CD4-positive, alpha-beta T cell (primary cell): ENCODE measurements at regions not wholly inside any gene's neighbourhood (a gene's known extent, or its start where the extent isn't known, plus 50 kb on each side); places are given as distances from the start of the nearest gene placed in this dataset.

Source experiments
- ATAC-seq: fragments of 200-7000 bp; cut with Tn5 transposase; one replicate; pipeline ENCODE4 v1.10.0; 2022; ENCODE audit warnings: mild to moderate bottlenecking; ENCODE audit not compliant: poor library complexity
- CTCF ChIA-PET: fragments of 350-600 bp; sonication (Branson Sonifier 250); formaldehyde crosslinking; loops from one replicate; lab custom pipeline; 2021; ENCODE audit warnings: antibody characterized with exemption, inconsistent platforms; lab: Charles Lee
- POLR2A ChIA-PET: fragments of 350-600 bp; sonication (Branson Sonifier 250); formaldehyde crosslinking; loops from one replicate; lab custom pipeline; 2021; ENCODE audit warnings: antibody characterized with exemption, inconsistent platforms; lab: Charles Lee
- DNase-seq, 14 experiments: peaks; one replicate each; pipeline ENCODE4 v3.0.0-alpha.2; 2013 to 2020; ENCODE audit warnings: mixed read lengths in 2 of 14
- H3K27ac ChIP-seq, 2 donors: one replicate each; pipeline versions ENCODE4 v1.5.1 to v1.7.0; 2013; ENCODE audit warnings: low read length in 2 of 2, low read depth in 1 of 2, mild to moderate bottlenecking in 1 of 2
- H3K27me3 ChIP-seq, 2 experiments: 1 replicate in 1 of 2; 2 replicates in 1 of 2; pipeline versions ENCODE4 v1.6.1 to v1.7.0; 2013; ENCODE audit warnings: low read length in 2 of 2, control low read depth in 1 of 2, mild to moderate bottlenecking in 1 of 2, moderate library complexity in 1 of 2; ENCODE audit not compliant: insufficient read depth in 2 of 2, control insufficient read depth in 1 of 2
- H3K36me3 ChIP-seq: one replicate; pipeline ENCODE4 v1.6.1; 2013; ENCODE audit warnings: low read length, control low read depth; ENCODE audit not compliant: insufficient read depth
- H3K4me1 ChIP-seq: one replicate; pipeline ENCODE4 v1.6.1; 2013; ENCODE audit warnings: low read length, control low read depth; ENCODE audit not compliant: insufficient read depth
- H3K4me3 ChIP-seq: one replicate; pipeline ENCODE4 v1.5.1; 2013; ENCODE audit warnings: mild to moderate bottlenecking, low read length, moderate library complexity
- H3K9me3 ChIP-seq, 2 experiments: 1 replicate in 1 of 2; 2 replicates in 1 of 2; pipeline versions ENCODE4 v1.6.1 to v1.7.0; 2013; ENCODE audit warnings: low read length in 2 of 2, mild to moderate bottlenecking in 2 of 2, control low read depth in 1 of 2, moderate library complexity in 1 of 2; ENCODE audit not compliant: control insufficient read depth in 1 of 2, insufficient read depth in 1 of 2
- H3K27ac Mint-ChIP-seq: one replicate; pipeline ENCODE4 v1.8.0; 2020; ENCODE audit warnings: mixed read lengths
- H3K27me3 Mint-ChIP-seq: one replicate; pipeline ENCODE4 v1.8.0; 2021; ENCODE audit warnings: mixed read lengths
- H3K36me3 Mint-ChIP-seq: one replicate; pipeline ENCODE4 v1.8.0; 2021; ENCODE audit warnings: low read depth, mixed read lengths
- H3K4me1 Mint-ChIP-seq: one replicate; pipeline ENCODE4 v1.8.0; 2021; ENCODE audit warnings: low read depth, mixed read lengths
- H3K4me3 Mint-ChIP-seq: one replicate; pipeline ENCODE4 v1.8.0; 2020; ENCODE audit warnings: mild to moderate bottlenecking, mixed read lengths
- H3K9me3 Mint-ChIP-seq: one replicate; pipeline ENCODE4 v1.8.0; 2020; ENCODE audit warnings: mixed read lengths
- CTCF ChIP-seq: fragments of 200-600 bp; IDR thresholded peaks from one replicate; pipeline ENCODE4 v1.8.0; 2022; ENCODE audit warnings: antibody characterized with exemption, mild to moderate bottlenecking
- intact Hi-C, 2 experiments: fragments of 100-400 bp; cut with DNase I in 1 of 2; cut with micrococcal nuclease in 1 of 2; formaldehyde crosslinking; loops; one replicate each; pipeline versions ENCODE4 v1.15.1 to v1.9.0; 2023 to 2025; cut with DNase I, micrococcal nuclease

GRCh38 chr21:35548904-35549615, 500.0 kb upstream of the RUNX1 start:
- Mint-ChIP-seq H3K9me3 (no peaks in the 10 kb centered on the region), H3K4me3 (no peak overlapping the region), H3K36me3 (no peaks in the 10 kb centered on the region), H3K27ac (no peak overlapping the region), H3K4me1 (no peaks in the 10 kb centered on the region), H3K27me3 (no peaks in the 10 kb centered on the region)
- H3K9me3 ChIP-seq = no peaks in the 10 kb centered on the region
- no peaks in the 10 kb centered on the region for H3K4me1 ChIP-seq
- H3K4me3 ChIP-seq = no peak overlapping the region
- TF ChIP-seq CTCF = no peak
- intact Hi-C loops = no loop called here
- no peak for DNase-seq
- no peak overlapping the region for H3K27ac ChIP-seq
- CTCF ChIA-PET = no interaction called here
- POLR2A ChIA-PET = no interaction called here
- no peak for ATAC-seq
- no peaks in the 10 kb centered on the region for H3K36me3 ChIP-seq
- peaks cover 0 to 3% of the 10 kb centered on the region in 2 experiments for H3K27me3 ChIP-seq

- DNase-seq = no peak
- no peaks in the 10 kb centered on the region for H3K9me3 ChIP-seq
- peaks cover 0 to 3% of the 10 kb centered on the region in 2 experiments for H3K27me3 ChIP-seq
- Mint-ChIP-seq H3K27ac (no peak overlapping the region), H3K4me1 (peaks cover 7% of the 10 kb centered on the region), H3K27me3 (no peaks in the 10 kb centered on the region), H3K9me3 (no peaks in the 10 kb centered on the region), H3K4me3 (no peak overlapping the region), H3K36me3 (no peaks in the 10 kb centered on the region)
- no peaks in the 10 kb centered on the region for H3K36me3 ChIP-seq
- no peak for TF ChIP-seq CTCF
- intact Hi-C loops = no loop called here
- H3K27ac ChIP-seq = no peak overlapping the region
- H3K4me3 ChIP-seq = no peak overlapping the region
- no peaks in the 10 kb centered on the region for H3K4me1 ChIP-seq
- no peak for ATAC-seq
- CTCF ChIA-PET = no interaction called here
- POLR2A ChIA-PET = no interaction called here
Measured at GRCh38 chr21:35547946-35548774, 499.1 kb upstream of the RUNX1 start.

- H3K27ac Mint-ChIP-seq = no peak overlapping the region
- H3K9me3 Mint-ChIP-seq = no peaks in the 10 kb centered on the region
- POLR2A ChIA-PET = no interaction called here
- H3K27me3 ChIP-seq = peaks cover 0 to 3% of the 10 kb centered on the region in 2 experiments
- H3K36me3 ChIP-seq = no peaks in the 10 kb centered on the region
- CTCF ChIA-PET = no interaction called here
- H3K9me3 ChIP-seq = no peaks in the 10 kb centered on the region
- H3K4me3 ChIP-seq = no peak overlapping the region
- intact Hi-C loops = no loop called here
- no peak overlapping the region for H3K4me3 Mint-ChIP-seq
- DNase-seq (no peak), ATAC-seq (no peak)
- no peaks in the 10 kb centered on the region for H3K4me1 ChIP-seq
- H3K4me1 Mint-ChIP-seq = peaks cover 7% of the 10 kb centered on the region
- TF ChIP-seq CTCF = no peak
- H3K27me3 Mint-ChIP-seq = no peaks in the 10 kb centered on the region
- H3K36me3 Mint-ChIP-seq = no peaks in the 10 kb centered on the region
- H3K27ac ChIP-seq = no peak overlapping the region
Measured at GRCh38 chr21:35543746-35544145, 494.6 kb upstream of the RUNX1 start.
